Right lobe of liver (tissue), 4 donors: ENCODE measurements at regions not wholly inside any gene's neighbourhood (a gene's known extent, or its start where the extent isn't known, plus 50 kb on each side); places are given as distances from the start of the nearest gene placed in this dataset.

Experiments
- CTCF ChIP-seq, 4 donors: fragments of 200-600 bp in 3 of 4; fragments of 450-650 bp in 1 of 4; IDR thresholded peaks; one replicate each; pipeline versions ENCODE4 v1.5.1 to v1.8.0; 2016 to 2022; ENCODE audit warnings: antibody characterized with exemption in 4 of 4, mild to moderate bottlenecking in 2 of 4
- POLR2A ChIP-seq: fragments of 450-650 bp; IDR thresholded peaks from one replicate; pipeline ENCODE4 v1.6.1; 2017; ENCODE audit warnings: antibody characterized with exemption, mild to moderate bottlenecking
- donor health status: DM: no; HTN: no; CAD: no.
- donor health status: DM: no; HTN: no; CAD: no.
- donor health status: DM: no; HTN: yes; CAD: no.

- TF ChIP-seq CTCF (IDR thresholded peaks at IDR 0.05), result no peak
- no peak for TF ChIP-seq POLR2A
Measured at GRCh38 chr11:80868831-80869230, 1428.0 kb upstream of the TENM4 start.
